HEK293 (cell line): ENCODE measurements at regions not wholly inside any gene's neighbourhood (a gene's known extent, or its start where the extent isn't known, plus 50 kb on each side); places are given as distances from the start of the nearest gene placed in this dataset.

Experiments used
- CTCF ChIA-PET: fragments of 350-600 bp; formaldehyde crosslinking; extraction: SDS; loops from one replicate; lab custom pipeline; 2021; ENCODE audit warnings: antibody characterized with exemption; lab: Yijun Ruan, JAX
- POLR2A ChIA-PET: fragments of 300-600 bp; formaldehyde crosslinking; extraction: SDS; loops from one replicate; lab custom pipeline; 2020; ENCODE audit warnings: antibody characterized with exemption, inconsistent platforms; lab: Yijun Ruan, JAX
- H3K27ac ChIP-seq: fragments of 200-500 bp; sonication (Bioruptor generic); 2 replicates; pipeline ENCODE4 v1.5.1; 2014; ENCODE audit warnings: low read depth, low read length, control low read depth, inconsistent platforms; ENCODE audit errors: extremely low read depth
- H3K36me3 ChIP-seq, 2 experiments: fragments of 200-500 bp in 1 of 2; sonication (Bioruptor generic) in 1 of 2; 1 replicate in 1 of 2; 2 replicates in 1 of 2; pipeline ENCODE4 v1.5.1; 2014 to 2017; ENCODE audit warnings: inconsistent platforms in 2 of 2, low read length in 2 of 2; ENCODE audit not compliant: control insufficient read depth in 2 of 2, insufficient read depth in 1 of 2
- H3K4me1 ChIP-seq: fragments of 200-500 bp; sonication (Bioruptor generic); 2 replicates; pipeline ENCODE4 v1.5.1; 2014; ENCODE audit warnings: mild to moderate bottlenecking, low read length, inconsistent platforms; ENCODE audit not compliant: control insufficient read depth, insufficient read depth
- H3K4me3 ChIP-seq: 2 replicates; pipeline ENCODE4 v1.5.1; 2011; ENCODE audit warnings: low read depth, mild to moderate bottlenecking, control low read depth, low read length, moderate library complexity
- H3K9me3 ChIP-seq: fragments of 200-500 bp; sonication (Bioruptor generic); 2 replicates; pipeline ENCODE4 v1.5.1; 2014; ENCODE audit warnings: low read depth, low read length, inconsistent platforms; ENCODE audit not compliant: control insufficient read depth, insufficient read depth
- BCL11B ChIP-seq: fragments of 450-650 bp; formaldehyde crosslinking; IDR thresholded peaks from 2 replicates; pipeline ENCODE4 v1.5.1; 2016; ENCODE audit warnings: low read depth, missing biosample characterization, missing genetic modification characterization
- CTCF ChIP-seq: fragments of 450-650 bp; formaldehyde crosslinking; IDR thresholded peaks from 2 replicates; pipeline ENCODE4 v1.5.1; 2016; ENCODE audit warnings: missing biosample characterization, missing genetic modification characterization
- GLI2 ChIP-seq: fragments of 450-650 bp; formaldehyde crosslinking; IDR thresholded peaks from 2 replicates; pipeline ENCODE4; 2017; ENCODE audit warnings: missing biosample characterization, missing genetic modification characterization, low read depth, borderline replicate concordance
- KLF16 ChIP-seq: fragments of 450-650 bp; formaldehyde crosslinking; IDR thresholded peaks from 2 replicates; pipeline ENCODE4 v1.5.1; 2017; ENCODE audit warnings: missing biosample characterization, missing genetic modification characterization
- ZBTB8A ChIP-seq: fragments of 450-650 bp; formaldehyde crosslinking; IDR thresholded peaks from 2 replicates; pipeline ENCODE4 v1.5.1; 2016; ENCODE audit warnings: missing biosample characterization, missing genetic modification characterization
- ZIC2 ChIP-seq: fragments of 450-650 bp; formaldehyde crosslinking; IDR thresholded peaks from 2 replicates; pipeline ENCODE4 v1.5.1; 2016; ENCODE audit warnings: missing biosample characterization, missing genetic modification characterization
- ZNF138 ChIP-seq: fragments of 450-650 bp; formaldehyde crosslinking; IDR thresholded peaks from 2 replicates; pipeline ENCODE4 v1.5.1; 2016; ENCODE audit warnings: missing biosample characterization, missing genetic modification characterization, borderline replicate concordance
- ZNF202 ChIP-seq: fragments of 450-650 bp; formaldehyde crosslinking; IDR thresholded peaks from 2 replicates; pipeline ENCODE4 v1.5.1; 2016; ENCODE audit warnings: missing biosample characterization, missing genetic modification characterization, borderline replicate concordance
- ZNF274 ChIP-seq, 2 experiments: fragments of 200-500 bp in 1 of 2; fragments of 450-650 bp in 1 of 2; sonication (Bioruptor generic) in 1 of 2; formaldehyde crosslinking in 1 of 2; IDR thresholded peaks; 2 replicates each; pipeline versions ENCODE4 v1.5.1 to v1.6.1; 2014 to 2016; ENCODE audit warnings: borderline replicate concordance in 1 of 2, inconsistent platforms in 1 of 2, low read length in 1 of 2, missing biosample characterization in 1 of 2, missing genetic modification characterization in 1 of 2
- ZNF280D ChIP-seq: fragments of 450-650 bp; formaldehyde crosslinking; IDR thresholded peaks from 2 replicates; pipeline ENCODE4 v1.5.1; 2016; ENCODE audit warnings: missing biosample characterization, missing genetic modification characterization
- ZNF311 ChIP-seq: fragments of 450-650 bp; formaldehyde crosslinking; IDR thresholded peaks from 2 replicates; pipeline ENCODE4 v1.5.1; 2017; ENCODE audit warnings: missing biosample characterization, missing genetic modification characterization, borderline replicate concordance
- ZNF341 ChIP-seq: fragments of 450-650 bp; formaldehyde crosslinking; IDR thresholded peaks from 2 replicates; pipeline ENCODE4; 2016; ENCODE audit warnings: low read depth, missing biosample characterization, missing genetic modification characterization
- ZNF521 ChIP-seq: fragments of 450-650 bp; formaldehyde crosslinking; IDR thresholded peaks from 2 replicates; pipeline ENCODE4 v1.5.1; 2017; ENCODE audit warnings: missing biosample characterization, mild to moderate bottlenecking, missing genetic modification characterization
- ZNF610 ChIP-seq: fragments of 450-650 bp; formaldehyde crosslinking; IDR thresholded peaks from 2 replicates; pipeline ENCODE4 v1.5.1; 2016; ENCODE audit warnings: missing biosample characterization, missing genetic modification characterization, borderline replicate concordance
- ZNF791 ChIP-seq: fragments of 450-650 bp; formaldehyde crosslinking; IDR thresholded peaks from 2 replicates; pipeline ENCODE4 v1.5.1; 2016; ENCODE audit warnings: missing biosample characterization, missing genetic modification characterization
- ZSCAN30 ChIP-seq: fragments of 450-650 bp; IDR thresholded peaks from 2 replicates; pipeline ENCODE4 v1.5.1; 2018; ENCODE audit warnings: missing biosample characterization, mild to moderate bottlenecking, missing genetic modification characterization, moderate library complexity
- TF ChIP-seq, protein P1 (sequence below): fragments of 450-650 bp; formaldehyde crosslinking; IDR thresholded peaks from 2 replicates; pipeline ENCODE4 v1.5.1; 2016; ENCODE audit warnings: missing biosample characterization, missing genetic modification characterization
- TF ChIP-seq, protein P2 (sequence below): fragments of 450-650 bp; formaldehyde crosslinking; IDR thresholded peaks from 2 replicates; pipeline ENCODE4 v1.5.1; 2016; ENCODE audit warnings: missing biosample characterization, missing genetic modification characterization, borderline replicate concordance
- TF ChIP-seq, protein P3 (sequence below): fragments of 450-650 bp; formaldehyde crosslinking; IDR thresholded peaks from 2 replicates; pipeline ENCODE4 v1.5.1; 2016; ENCODE audit warnings: missing biosample characterization, missing genetic modification characterization
- TF ChIP-seq, protein P4 (sequence below): fragments of 450-650 bp; formaldehyde crosslinking; IDR thresholded peaks from 2 replicates; pipeline ENCODE4 v1.5.1; 2017; ENCODE audit warnings: missing biosample characterization, missing genetic modification characterization

GRCh38 chr11:42301777-42302176 lies 842.3 kb upstream of the LRRC4C start (continued):
- TF ChIP-seq ZIC2 (tag by site-specific recombination): no peak
- TF ChIP-seq, all 188 proteins: peak for 0

- no peaks in the 10 kb centered on the region for H3K4me1 ChIP-seq
- ChIA-PET CTCF (no interaction called here), POLR2A (no interaction called here)
- H3K36me3 ChIP-seq: no peaks in the 10 kb centered on the region
- H3K27ac ChIP-seq: no peak overlapping the region
- no peak overlapping the region for H3K4me3 ChIP-seq
- H3K9me3 ChIP-seq: no peaks in the 10 kb centered on the region
- TF ChIP-seq ZNF280D (tag by site-specific recombination): no peak
- TF ChIP-seq ZNF521 (tag by site-specific recombination): no peak
- no peak for TF ChIP-seq ZNF610 (tag by site-specific recombination)
- no peak for TF ChIP-seq ZNF791 (tag by site-specific recombination)
- no peak for TF ChIP-seq KLF16 (tag by site-specific recombination)
- no peak for TF ChIP-seq CTCF (tag by site-specific recombination)
- no peak for TF ChIP-seq ZNF341
- TF ChIP-seq, protein P1, sequence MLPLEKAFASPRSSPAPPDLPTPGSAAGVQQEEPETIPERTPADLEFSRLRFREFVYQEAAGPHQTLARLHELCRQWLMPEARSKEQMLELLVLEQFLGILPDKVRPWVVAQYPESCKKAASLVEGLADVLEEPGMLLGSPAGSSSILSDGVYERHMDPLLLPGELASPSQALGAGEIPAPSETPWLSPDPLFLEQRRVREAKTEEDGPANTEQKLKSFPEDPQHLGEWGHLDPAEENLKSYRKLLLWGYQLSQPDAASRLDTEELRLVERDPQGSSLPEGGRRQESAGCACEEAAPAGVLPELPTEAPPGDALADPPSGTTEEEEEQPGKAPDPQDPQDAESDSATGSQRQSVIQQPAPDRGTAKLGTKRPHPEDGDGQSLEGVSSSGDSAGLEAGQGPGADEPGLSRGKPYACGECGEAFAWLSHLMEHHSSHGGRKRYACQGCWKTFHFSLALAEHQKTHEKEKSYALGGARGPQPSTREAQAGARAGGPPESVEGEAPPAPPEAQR (tag by site-specific recombination): no peak
- no peak for TF ChIP-seq ZNF311 (tag by site-specific recombination)
- TF ChIP-seq, protein P2, sequence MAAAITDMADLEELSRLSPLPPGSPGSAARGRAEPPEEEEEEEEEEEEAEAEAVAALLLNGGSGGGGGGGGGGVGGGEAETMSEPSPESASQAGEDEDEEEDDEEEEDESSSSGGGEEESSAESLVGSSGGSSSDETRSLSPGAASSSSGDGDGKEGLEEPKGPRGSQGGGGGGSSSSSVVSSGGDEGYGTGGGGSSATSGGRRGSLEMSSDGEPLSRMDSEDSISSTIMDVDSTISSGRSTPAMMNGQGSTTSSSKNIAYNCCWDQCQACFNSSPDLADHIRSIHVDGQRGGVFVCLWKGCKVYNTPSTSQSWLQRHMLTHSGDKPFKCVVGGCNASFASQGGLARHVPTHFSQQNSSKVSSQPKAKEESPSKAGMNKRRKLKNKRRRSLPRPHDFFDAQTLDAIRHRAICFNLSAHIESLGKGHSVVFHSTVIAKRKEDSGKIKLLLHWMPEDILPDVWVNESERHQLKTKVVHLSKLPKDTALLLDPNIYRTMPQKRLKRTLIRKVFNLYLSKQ (tag by site-specific recombination): no peak
- no peak for TF ChIP-seq ZNF138 (tag by site-specific recombination)
- TF ChIP-seq ZBTB8A (tag by site-specific recombination): no peak
- TF ChIP-seq, protein P3, sequence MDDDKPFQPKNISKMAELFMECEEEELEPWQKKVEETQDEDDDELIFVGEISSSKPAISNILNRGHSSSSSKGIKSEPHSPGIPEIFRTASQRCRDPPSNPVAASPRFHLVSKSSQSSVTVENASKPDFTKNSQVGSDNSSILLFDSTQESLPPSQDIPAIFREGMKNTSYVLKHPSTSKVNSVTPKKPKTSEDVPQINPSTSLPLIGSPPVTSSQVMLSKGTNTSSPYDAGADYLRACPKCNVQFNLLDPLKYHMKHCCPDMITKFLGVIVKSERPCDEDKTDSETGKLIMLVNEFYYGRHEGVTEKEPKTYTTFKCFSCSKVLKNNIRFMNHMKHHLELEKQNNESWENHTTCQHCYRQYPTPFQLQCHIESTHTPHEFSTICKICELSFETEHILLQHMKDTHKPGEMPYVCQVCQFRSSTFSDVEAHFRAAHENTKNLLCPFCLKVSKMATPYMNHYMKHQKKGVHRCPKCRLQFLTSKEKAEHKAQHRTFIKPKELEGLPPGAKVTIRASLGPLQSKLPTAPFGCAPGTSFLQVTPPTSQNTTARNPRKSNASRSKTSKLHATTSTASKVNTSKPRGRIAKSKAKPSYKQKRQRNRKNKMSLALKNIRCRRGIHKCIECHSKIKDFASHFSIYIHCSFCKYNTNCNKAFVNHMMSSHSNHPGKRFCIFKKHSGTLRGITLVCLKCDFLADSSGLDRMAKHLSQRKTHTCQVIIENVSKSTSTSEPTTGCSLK (tag by site-specific recombination): no peak
- TF ChIP-seq, protein P4, sequence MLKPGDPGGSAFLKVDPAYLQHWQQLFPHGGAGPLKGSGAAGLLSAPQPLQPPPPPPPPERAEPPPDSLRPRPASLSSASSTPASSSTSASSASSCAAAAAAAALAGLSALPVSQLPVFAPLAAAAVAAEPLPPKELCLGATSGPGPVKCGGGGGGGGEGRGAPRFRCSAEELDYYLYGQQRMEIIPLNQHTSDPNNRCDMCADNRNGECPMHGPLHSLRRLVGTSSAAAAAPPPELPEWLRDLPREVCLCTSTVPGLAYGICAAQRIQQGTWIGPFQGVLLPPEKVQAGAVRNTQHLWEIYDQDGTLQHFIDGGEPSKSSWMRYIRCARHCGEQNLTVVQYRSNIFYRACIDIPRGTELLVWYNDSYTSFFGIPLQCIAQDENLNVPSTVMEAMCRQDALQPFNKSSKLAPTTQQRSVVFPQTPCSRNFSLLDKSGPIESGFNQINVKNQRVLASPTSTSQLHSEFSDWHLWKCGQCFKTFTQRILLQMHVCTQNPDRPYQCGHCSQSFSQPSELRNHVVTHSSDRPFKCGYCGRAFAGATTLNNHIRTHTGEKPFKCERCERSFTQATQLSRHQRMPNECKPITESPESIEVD (tag by site-specific recombination): no peak
- no peak for TF ChIP-seq GLI2 (tag by site-specific recombination)
- TF ChIP-seq BCL11B (tag by site-specific recombination): no peak
- no peak for TF ChIP-seq ZNF274 (IDR thresholded peaks at IDR 0.05; ENCODE audit: low read length)
- no peak for TF ChIP-seq ZNF274 (tag by site-specific recombination; IDR thresholded peaks at IDR 0.05; ENCODE audit: borderline replicate concordance)
- TF ChIP-seq ZSCAN30 (tag by site-specific recombination): no peak
- TF ChIP-seq ZNF202 (tag by site-specific recombination): no peak
Measured at GRCh38 chr11:42311514-42311913, 852.1 kb upstream of the LRRC4C start.
